GM08714 (cell line): ENCODE measurements at regions not wholly inside any gene's neighbourhood (a gene's known extent, or its start where the extent isn't known, plus 50 kb on each side); places are given as distances from the start of the nearest gene placed in this dataset.
"Not testable (repeated sequence)": the region's sequence is repeated elsewhere in the genome, so short reads cannot be mapped to it uniquely, and the experiment has no call there.

ENCODE experiments used
- H3K4me3 ChIP-seq: fragments of 200-500 bp; sonication (Bioruptor generic); 2 replicates; pipeline ENCODE4 v1.5.1; 2014; ENCODE audit warnings: mild to moderate bottlenecking, low read length, inconsistent platforms
- ZNF274 ChIP-seq: IDR thresholded peaks from 2 replicates; pipeline ENCODE4 v1.6.1; 2012; ENCODE audit warnings: mild to moderate bottlenecking, low read depth, low read length

- no peak for TF ChIP-seq ZNF274
- no peak overlapping the region for H3K4me3 ChIP-seq
Observed at GRCh38 chr10:3336673-3337293, 164.2 kb upstream of the PITRM1 start.

- no peak for TF ChIP-seq ZNF274
Observed at GRCh38 chr10:3333426-3333825, 160.8 kb upstream of the PITRM1 start.

DNA sequence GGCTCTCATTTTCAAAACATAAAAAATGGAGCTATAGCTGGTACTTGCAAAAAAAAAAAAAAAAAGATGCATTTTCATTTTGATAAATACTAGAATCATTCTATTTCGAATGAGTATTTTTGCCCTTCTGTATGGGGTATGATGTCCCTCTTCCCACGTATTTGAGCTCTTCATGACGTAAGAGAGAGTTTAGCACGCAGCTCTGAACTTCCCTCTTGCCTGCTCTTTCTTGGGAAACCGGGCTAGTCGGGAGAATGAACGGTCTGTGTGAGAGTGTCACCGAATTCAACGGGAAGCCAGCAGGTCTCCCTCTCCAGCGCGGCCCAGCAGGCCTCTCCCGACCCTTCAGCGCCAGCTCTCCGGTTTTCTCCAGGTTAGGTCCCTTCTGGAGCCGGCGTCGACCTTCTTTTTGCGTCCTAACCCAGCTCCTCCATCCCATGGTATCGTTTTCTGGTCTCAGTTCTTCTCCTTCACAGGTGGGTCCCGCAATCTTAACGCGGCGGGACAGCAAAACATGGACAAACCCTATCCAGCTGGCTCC, 159.2 kb upstream of the PITRM1 start:
- no peak for TF ChIP-seq ZNF274
- H3K4me3 ChIP-seq: no peak overlapping the region

More at GRCh38 chr10:3333426-3333825, 160.8 kb upstream of the PITRM1 start:
- H3K4me3 ChIP-seq: no peak overlapping the region

- H3K4me3 ChIP-seq: no peak overlapping the region
- TF ChIP-seq ZNF274: no peak
Observed at GRCh38 chr10:3331187-3331586, 158.6 kb upstream of the PITRM1 start.

DNA sequence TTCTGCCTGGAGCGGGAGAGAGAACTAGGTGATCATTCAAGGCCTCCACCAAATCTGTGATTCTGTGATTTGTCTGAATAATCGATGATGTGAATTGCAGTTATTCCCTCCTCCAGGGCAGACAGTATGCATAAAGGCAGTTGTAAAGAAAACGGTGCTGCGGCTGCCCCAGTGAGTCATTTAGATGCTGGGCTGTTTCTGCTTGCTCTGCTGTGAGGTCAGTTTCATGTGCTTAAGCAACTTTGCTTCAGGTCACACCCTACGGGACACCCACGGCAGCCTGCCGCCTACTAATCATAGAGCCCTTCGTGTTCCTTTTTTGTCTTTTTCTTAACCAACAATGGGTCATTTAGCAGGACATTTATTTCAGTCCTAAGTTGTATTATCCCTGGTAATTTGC, 158.1 kb upstream of the PITRM1 start:
- no peak for TF ChIP-seq ZNF274
- no peak overlapping the region for H3K4me3 ChIP-seq

DNA sequence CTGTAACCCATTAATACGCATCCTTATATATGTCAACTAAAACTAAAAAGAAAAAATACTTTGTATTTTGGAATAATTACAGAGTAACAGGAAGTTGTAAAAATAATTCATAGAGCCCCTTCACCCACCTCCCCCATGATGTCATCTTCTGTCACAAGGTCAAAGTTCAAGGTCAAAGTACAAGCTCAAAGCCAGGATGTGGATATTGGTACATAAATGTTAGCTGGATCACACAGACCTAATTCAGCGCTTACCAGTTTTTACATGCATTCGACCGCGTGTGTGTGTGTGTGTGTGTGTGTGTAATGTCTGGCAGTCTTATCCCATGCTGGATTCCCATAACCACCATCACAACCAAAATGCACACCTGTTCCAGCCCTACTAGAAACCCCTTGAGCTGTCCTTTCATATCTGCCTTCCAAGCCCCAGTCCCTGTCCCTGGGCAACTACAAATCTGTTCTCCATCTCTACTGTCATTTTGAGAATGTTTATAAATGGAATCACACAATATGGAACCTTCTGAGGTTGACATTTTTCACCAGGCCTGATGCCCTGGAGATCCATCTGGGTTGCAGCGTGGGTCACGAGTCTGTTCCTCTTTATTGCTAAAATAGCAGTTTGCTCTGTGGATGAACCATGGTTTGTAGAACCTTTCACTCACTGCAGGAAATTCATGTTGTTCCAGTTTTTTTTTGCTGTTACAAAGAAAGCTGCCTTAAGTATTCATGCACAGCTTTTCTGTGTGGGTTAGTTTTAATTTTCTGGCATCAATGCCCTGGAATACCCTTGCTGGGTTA, 153.6 kb upstream of the PITRM1 start:
- TF ChIP-seq ZNF274: no peak
- H3K4me3 ChIP-seq: no peak overlapping the region

GRCh38 chr10:3324612-3325038, 152.0 kb upstream of the PITRM1 start:
- no peak for TF ChIP-seq ZNF274

GRCh38 chr10:3323865-3324498, 151.4 kb upstream of the PITRM1 start:
- no peak for TF ChIP-seq ZNF274
- H3K4me3 ChIP-seq: no peak overlapping the region

More at GRCh38 chr10:3324612-3325038, 152.0 kb upstream of the PITRM1 start:
- no peak overlapping the region for H3K4me3 ChIP-seq

GRCh38 chr10:3321123-3321522, 148.5 kb upstream of the PITRM1 start:
- H3K4me3 ChIP-seq: no peak overlapping the region
- no peak for TF ChIP-seq ZNF274

- H3K4me3 ChIP-seq: no peak overlapping the region
- no peak for TF ChIP-seq ZNF274
Observed at GRCh38 chr10:3319811-3320226, 147.2 kb upstream of the PITRM1 start.

- not testable (repeated sequence) for H3K4me3 ChIP-seq
Observed at GRCh38 chr10:3318480-3318807, 145.9 kb upstream of the PITRM1 start.

DNA sequence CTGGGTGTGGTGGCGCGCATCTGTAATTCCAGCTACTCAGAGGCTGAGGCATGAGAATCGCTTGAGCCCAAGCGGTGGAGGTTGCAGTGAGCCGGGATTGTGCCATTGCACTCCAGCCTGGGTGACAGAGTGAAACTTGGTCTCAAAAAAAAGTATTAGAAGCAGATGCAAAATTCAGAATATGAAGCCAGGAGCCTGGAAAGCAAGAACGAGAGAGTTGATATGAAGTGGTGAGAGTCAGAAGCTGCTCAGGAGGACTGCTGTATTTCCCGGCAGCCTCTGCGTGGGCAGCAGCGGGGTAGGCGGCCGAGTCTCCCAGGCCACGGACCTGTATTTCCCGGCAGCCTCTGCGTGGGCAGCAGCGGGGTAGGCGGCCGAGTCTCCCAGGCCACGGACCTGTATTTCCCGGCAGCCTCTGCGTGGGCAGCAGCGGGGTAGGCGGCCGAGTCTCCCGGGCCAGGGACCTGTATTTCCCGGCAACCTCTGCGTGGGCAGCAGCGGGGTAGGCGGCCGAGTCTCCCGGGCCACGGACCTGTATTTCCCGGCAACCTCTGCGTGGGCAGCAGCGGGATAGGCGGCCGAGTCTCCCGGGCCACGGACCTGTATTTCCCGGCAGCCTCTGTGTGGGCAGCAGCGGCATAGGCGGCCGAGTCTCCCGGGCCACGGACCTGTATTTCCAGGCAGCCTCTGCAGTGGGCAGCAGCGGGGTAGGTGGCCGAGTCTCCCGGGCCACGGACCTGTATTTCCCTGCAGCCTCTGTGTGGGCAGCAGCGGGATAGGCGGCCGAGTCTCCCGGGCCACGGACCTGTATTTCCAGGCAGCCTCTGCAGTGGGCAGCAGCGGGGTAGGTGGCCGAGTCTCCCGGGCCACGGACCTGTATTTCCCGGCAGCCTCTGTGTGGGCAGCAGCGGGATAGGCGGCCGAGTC, 145.2 kb upstream of the PITRM1 start:
- not testable (repeated sequence) for H3K4me3 ChIP-seq

- not testable (repeated sequence) for H3K4me3 ChIP-seq
Observed at GRCh38 chr10:3314445-3315085, 142.0 kb upstream of the PITRM1 start.

- H3K4me3 ChIP-seq: not testable (repeated sequence)
Observed at GRCh38 chr10:3313784-3314444, 141.3 kb upstream of the PITRM1 start.
